ENCODE measurements at regions not wholly inside any gene's neighbourhood (a gene's known extent, or its start where the extent isn't known, plus 50 kb on each side); places are given as distances from the start of the nearest gene placed in this dataset.
"Not testable (repeated sequence)": the region's sequence is repeated elsewhere in the genome, so short reads cannot be mapped to it uniquely, and the experiment has no call there.

DNA sequence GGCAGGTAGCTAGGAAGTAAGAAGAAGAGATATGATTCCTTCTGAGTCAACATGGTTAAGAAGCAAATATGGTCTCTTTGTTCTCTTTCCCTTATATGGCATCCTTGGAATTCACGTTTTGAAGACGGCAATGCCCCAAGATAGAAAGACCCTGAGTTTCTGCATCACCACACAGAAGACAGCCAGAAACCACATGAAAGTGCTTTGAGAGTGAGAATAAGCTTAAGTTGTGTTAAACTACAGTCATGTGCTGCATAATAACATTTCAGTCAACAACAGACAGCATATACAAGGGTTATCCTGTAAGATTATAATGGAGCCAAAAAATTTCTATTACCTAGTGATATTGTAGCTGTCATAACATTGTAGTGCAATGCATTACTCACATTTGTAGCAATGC lies 89.9 kb upstream of the STEAP1 start:
- ChIA-PET CTCF (no interaction called here), POLR2A (no interaction called here)
- H3K4me3 Mint-ChIP-seq = no peak overlapping the region
- DNase-seq = no peak
- no peaks in the 10 kb centered on the region for H3K36me3 Mint-ChIP-seq (ENCODE audit: low read depth)
- H3K4me1 Mint-ChIP-seq = no peaks in the 10 kb centered on the region
- peaks cover 2% of the 10 kb centered on the region for H3K27me3 Mint-ChIP-seq
- H3K27ac Mint-ChIP-seq = no peak overlapping the region
- no peaks in the 10 kb centered on the region for H3K9me3 Mint-ChIP-seq
- no peak for ATAC-seq (ENCODE audit: low read depth)
- intact Hi-C loops (cut with micrococcal nuclease) = no loop called here
- no peak for TF ChIP-seq CTCF (IDR thresholded peaks at IDR 0.05)

DNA sequence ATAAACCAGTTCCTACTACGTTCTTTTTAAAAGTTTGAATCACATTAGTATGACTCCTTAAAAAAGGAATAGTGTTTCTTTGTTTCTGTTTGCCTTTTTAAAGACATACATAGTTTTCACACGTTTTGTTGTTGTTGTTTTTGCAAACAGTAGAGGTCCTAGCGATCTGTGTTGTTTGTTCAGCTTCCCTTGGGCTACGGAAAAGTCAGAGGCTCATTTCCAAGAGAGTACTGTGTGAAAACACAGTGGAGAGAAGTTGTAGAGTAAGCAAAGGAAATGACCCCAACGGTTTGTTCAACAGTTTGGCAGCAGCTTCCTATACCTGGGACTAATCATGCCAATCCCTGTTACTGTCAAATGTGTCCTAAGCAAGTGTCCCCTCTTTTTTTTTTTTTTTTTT lies 87.1 kb upstream of the STEAP1 start:
- TF ChIP-seq CTCF (IDR thresholded peaks at IDR 0.05) = no peak
- H3K9me3 Mint-ChIP-seq = no peaks in the 10 kb centered on the region
- CTCF ChIA-PET = no interaction called here
- ATAC-seq (ENCODE audit: low read depth) (no peak), DNase-seq (no peak)
- intact Hi-C loops (cut with micrococcal nuclease) = no loop called here
- no peak overlapping the region for H3K27ac Mint-ChIP-seq
- POLR2A ChIA-PET = no interaction called here
- peaks cover 2% of the 10 kb centered on the region for H3K27me3 Mint-ChIP-seq
- H3K36me3 Mint-ChIP-seq (ENCODE audit: low read depth) = no peaks in the 10 kb centered on the region
- H3K4me3 Mint-ChIP-seq = no peak overlapping the region
- H3K4me1 Mint-ChIP-seq = no peaks in the 10 kb centered on the region

DNA sequence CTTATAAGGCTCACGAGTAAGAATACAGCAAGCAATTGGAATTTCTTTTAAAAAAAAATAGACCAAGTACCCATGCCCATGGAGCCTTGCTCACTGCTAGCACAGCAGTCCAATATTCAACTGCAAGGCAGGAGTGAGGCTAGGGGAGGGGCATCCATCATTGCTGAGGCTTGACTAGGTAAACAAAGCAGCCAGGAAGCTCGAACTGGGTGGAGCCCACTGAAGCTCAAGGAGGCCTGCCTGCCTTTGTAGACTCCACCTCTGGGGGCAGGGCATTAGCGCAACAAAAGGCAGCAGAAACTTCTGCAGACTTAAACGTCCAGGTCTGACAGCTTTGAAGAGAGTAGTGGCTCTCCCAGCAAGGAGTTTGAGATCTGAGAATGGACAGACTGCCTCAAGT lies 84.0 kb upstream of the STEAP1 start:
- H3K36me3 Mint-ChIP-seq (ENCODE audit: low read depth); H3K27me3 Mint-ChIP-seq; H3K4me1 Mint-ChIP-seq; H3K27ac Mint-ChIP-seq; intact Hi-C loops (cut with micrococcal nuclease); H3K4me3 Mint-ChIP-seq; ATAC-seq (ENCODE audit: low read depth); H3K9me3 Mint-ChIP-seq; POLR2A ChIA-PET; DNase-seq; CTCF ChIA-PET: not testable (repeated sequence)

- DNase-seq (no peak), ATAC-seq (ENCODE audit: low read depth) (no peak)
- ChIA-PET POLR2A (no interaction called here), CTCF (no interaction called here)
- H3K27me3 Mint-ChIP-seq = no peaks in the 10 kb centered on the region
- intact Hi-C loops (cut with micrococcal nuclease) = no loop called here
- no peaks in the 10 kb centered on the region for H3K36me3 Mint-ChIP-seq (ENCODE audit: low read depth)
- TF ChIP-seq CTCF (IDR thresholded peaks at IDR 0.05) = no peak
- peaks cover 2% of the 10 kb centered on the region for H3K9me3 Mint-ChIP-seq
- H3K27ac Mint-ChIP-seq = no peak overlapping the region
- no peak overlapping the region for H3K4me3 Mint-ChIP-seq
- H3K4me1 Mint-ChIP-seq = no peaks in the 10 kb centered on the region
Observed at GRCh38 chr7:90078921-90079320, 75.3 kb upstream of the STEAP1 start.

DNA sequence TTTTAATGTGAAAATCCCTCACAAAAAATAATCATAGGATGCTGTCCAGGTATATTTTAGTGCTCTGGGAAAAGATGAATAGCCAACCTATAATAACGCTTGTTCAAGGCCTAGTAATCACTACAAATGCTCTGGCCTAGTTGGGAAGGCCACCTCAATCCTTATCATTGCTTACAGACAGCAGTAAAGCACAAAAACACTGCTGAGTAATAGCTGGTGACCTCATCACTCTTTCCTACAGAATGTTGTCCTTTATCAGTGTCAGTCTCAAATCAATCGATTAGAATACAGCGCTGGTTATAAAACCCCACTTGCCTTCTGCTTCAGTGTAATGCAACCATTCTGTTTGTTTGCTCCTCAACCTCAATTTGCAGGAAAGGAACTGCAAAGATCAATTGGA lies 72.6 kb upstream of the STEAP1 start:
- Mint-ChIP-seq H3K27me3 (no peaks in the 10 kb centered on the region), H3K36me3 (ENCODE audit: low read depth) (no peaks in the 10 kb centered on the region), H3K4me1 (no peaks in the 10 kb centered on the region), H3K9me3 (no peaks in the 10 kb centered on the region), H3K27ac (no peak overlapping the region), H3K4me3 (no peak overlapping the region)
- DNase-seq = no peak
- intact Hi-C loops (cut with micrococcal nuclease) = no loop called here
- no peak for ATAC-seq (ENCODE audit: low read depth)
- ChIA-PET POLR2A (no interaction called here), CTCF (no interaction called here)
- TF ChIP-seq CTCF (IDR thresholded peaks at IDR 0.05) = no peak

GRCh38 chr7:90092506-90092905 lies 61.8 kb upstream of the STEAP1 start:
- intact Hi-C loops (cut with micrococcal nuclease) = no loop called here
- Mint-ChIP-seq H3K4me3 (no peak overlapping the region), H3K36me3 (ENCODE audit: low read depth) (no peaks in the 10 kb centered on the region), H3K27me3 (peaks cover 2% of the 10 kb centered on the region), H3K9me3 (no peaks in the 10 kb centered on the region), H3K4me1 (no peaks in the 10 kb centered on the region), H3K27ac (no peak overlapping the region)
- DNase-seq (no peak), ATAC-seq (ENCODE audit: low read depth) (no peak)
- no peak for TF ChIP-seq CTCF (IDR thresholded peaks at IDR 0.05)
- ChIA-PET POLR2A (no interaction called here), CTCF (no interaction called here)
